Inflammatory macrophage (primary cell): ENCODE measurements at regions not wholly inside any gene's neighbourhood (a gene's known extent, or its start where the extent isn't known, plus 50 kb on each side); places are given as distances from the start of the nearest gene placed in this dataset.
"Not testable (repeated sequence)": the region's sequence is repeated elsewhere in the genome, so short reads cannot be mapped to it uniquely, and the experiment has no call there.

ENCODE experiments used
- DNase-seq, 2 donors: peaks; one replicate each; pipeline ENCODE4 v3.0.0-alpha.2; 2020 to 2022

GRCh38 chr16:10232757-10233156 is 50.5 kb upstream of the GRIN2A start:
- no peak for DNase-seq

DNA sequence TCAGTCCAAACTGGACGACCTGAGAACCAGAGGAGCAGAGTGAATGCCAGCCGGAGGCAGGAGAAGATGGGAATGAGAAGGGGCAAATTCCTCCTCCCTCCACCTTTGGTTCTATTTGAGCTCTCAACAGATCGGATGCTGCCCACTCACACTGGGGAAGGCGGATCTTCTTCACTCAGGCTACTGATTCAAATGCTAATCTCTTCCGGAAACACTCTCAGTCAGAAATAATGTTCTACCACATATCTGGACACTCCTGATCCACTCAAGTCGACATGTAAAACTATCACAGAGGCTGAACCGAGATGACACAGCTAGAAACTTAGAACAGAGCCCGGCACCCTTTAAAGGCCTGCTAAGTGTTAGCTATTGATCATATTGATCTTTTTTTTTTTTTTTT is 57.4 kb upstream of the GRIN2A start:
- no peak for DNase-seq

- DNase-seq = no peak
Measured at GRCh38 chr16:10240854-10241613, 58.8 kb upstream of the GRIN2A start.

GRCh38 chr16:10242097-10242496 is 59.9 kb upstream of the GRIN2A start:
- DNase-seq = no peak

- peak in 1 of 2 donors; percentile 0 for DNase-seq
Measured at GRCh38 chr16:10242916-10243315, 60.7 kb upstream of the GRIN2A start.

DNA sequence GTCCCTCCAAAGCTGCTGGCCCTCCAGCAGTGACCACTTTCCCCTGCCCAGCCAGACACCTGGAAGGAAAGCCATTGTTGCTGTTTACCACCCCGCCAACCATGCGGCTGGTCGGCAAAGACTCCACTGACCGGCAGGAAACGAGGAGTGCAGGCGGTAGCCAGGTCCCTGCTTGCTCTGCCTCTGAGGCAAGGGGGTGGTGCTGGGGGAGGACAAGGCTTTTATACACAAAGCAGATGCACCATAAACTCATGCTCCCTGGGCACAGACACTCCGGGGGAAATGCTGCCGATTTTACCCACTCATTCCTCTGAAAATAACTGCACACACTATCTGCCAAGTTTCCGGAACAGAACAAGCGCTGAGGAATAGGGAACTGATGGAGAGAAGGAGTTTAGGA is 62.8 kb upstream of the GRIN2A start:
- no peak for DNase-seq

DNA sequence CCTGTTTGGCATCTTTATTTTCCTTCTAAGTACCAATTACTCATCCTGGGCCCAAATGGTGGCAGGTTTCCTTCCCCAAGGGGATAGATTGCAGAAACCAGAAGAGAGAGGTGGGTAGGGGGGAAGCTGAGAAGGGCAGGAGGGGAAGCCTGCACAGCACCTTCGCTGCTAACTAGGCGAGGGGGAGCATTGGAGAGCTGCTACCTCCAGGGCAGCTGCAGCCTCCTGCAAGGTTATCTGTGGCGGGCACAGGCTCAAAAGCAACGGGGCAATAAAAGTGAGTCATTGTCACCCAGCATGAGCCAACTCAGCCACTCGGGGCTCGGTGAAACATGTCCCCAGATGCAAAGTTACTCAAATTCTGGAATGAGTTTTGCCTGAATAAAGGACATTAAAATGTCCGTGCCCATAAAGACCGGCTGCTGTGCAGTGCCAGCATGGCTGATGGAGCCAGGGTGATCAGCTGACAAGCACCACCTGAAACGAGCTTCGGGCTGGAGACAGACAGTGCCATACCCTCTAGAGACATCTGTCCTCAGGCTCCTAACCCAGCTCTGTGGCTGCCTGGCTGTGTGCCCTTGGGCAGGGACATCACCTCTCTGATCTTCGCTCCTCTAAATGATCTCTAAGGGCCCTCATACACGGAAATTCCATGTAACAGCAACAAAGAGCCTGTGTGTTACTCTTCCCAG is 68.1 kb upstream of the GRIN2A start:
- DNase-seq = no peak

- DNase-seq = no peak
Measured at GRCh38 chr16:10252155-10252554, 69.9 kb upstream of the GRIN2A start.

DNA sequence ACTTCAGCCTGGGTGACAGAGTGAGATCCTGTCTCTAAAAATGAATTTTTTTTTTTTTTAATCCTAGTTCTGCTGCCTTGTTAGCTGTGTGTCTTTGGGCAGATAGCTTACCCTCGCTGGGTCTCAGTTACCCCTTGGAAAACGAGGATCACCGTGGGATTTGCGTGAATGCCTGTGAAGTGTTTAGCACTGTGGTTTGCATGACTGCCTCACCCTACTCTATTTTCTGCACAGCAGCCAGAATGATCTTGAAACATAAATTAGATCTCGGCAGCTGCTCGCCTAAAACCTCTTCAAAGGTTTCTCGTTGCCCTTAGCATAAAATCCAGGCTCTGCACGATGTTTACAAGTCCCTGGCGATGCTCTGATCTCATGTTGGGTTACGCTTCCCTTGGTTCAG is 71.2 kb upstream of the GRIN2A start:
- DNase-seq = no peak

GRCh38 chr16:10255728-10256127 is 73.5 kb upstream of the GRIN2A start:
- no peak for DNase-seq

- DNase-seq = peak; percentile 14 to 32
Measured at GRCh38 chr16:10256784-10257641, 74.8 kb upstream of the GRIN2A start.

DNA sequence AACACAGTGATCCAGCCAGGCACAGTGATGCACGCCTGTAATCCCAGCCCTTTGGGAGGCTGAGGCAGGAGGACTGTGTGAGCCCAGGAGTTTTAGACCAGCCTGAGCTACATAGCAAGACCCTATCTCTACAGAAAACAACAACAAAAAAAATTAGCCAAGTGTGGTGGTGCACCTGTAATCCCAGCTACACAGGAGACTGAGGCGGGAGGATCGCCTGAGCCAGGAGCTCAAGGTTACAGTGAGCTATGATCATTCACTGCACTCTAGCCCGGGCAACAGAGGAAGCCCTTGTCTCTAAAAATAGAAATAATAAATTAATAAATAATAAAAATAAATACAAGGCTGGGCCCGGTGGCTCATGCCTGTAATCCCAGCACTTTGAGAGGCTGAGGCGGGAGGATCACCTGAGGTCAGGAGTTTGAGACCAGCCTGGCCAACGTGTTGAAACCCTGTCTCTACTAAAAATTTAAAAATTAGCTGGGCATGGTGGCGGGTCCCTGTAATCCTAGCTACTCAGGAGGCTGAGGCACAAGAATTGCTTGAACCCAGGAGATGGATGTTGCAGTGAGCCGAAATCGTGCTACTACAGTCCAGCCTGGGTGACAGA is 75.5 kb upstream of the GRIN2A start:
- DNase-seq = not testable (repeated sequence)

GRCh38 chr16:10258930-10259603 is 76.8 kb upstream of the GRIN2A start:
- DNase-seq = not testable (repeated sequence)

DNA sequence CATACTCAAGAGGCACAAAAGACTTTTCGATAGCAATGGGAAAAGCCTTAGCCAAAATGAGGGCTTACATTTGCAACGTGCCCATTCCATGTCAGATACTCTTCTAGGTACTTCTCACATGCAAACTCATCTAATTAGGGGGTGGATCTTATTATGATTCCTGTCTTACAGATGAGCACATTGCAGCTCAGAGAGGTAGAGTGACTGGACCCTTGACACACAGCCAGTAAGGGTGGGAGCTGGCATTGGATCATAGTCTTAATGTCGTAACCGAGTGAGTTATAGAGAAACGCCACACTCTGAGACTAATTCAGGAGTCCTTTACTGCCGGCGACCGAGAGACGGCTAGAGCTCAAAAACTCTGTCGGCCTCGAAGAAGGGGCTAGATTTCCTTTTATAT is 78.8 kb upstream of the GRIN2A start:
- DNase-seq = no peak

DNA sequence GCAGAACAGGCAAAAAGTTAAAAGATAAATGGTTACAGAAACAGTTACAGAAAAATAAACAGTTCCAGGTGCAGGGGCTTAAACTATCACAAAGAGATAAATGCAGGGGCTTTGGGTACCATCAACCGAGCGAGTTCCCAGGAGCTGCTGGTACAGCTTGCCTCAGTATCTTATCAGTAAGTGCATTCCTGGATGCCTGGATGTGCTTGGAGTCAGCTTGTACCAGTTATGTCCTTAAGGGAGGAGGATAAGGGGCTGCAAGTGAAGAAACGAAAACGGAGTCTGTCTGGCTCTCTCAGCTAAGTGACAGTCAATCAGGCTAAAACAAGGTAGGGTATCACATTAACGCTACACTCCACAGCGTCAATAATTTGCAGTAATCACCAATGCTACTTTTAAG is 79.3 kb upstream of the GRIN2A start:
- not testable (repeated sequence) for DNase-seq

- no peak for DNase-seq
Measured at GRCh38 chr16:10262377-10263132, 80.3 kb upstream of the GRIN2A start.

DNA sequence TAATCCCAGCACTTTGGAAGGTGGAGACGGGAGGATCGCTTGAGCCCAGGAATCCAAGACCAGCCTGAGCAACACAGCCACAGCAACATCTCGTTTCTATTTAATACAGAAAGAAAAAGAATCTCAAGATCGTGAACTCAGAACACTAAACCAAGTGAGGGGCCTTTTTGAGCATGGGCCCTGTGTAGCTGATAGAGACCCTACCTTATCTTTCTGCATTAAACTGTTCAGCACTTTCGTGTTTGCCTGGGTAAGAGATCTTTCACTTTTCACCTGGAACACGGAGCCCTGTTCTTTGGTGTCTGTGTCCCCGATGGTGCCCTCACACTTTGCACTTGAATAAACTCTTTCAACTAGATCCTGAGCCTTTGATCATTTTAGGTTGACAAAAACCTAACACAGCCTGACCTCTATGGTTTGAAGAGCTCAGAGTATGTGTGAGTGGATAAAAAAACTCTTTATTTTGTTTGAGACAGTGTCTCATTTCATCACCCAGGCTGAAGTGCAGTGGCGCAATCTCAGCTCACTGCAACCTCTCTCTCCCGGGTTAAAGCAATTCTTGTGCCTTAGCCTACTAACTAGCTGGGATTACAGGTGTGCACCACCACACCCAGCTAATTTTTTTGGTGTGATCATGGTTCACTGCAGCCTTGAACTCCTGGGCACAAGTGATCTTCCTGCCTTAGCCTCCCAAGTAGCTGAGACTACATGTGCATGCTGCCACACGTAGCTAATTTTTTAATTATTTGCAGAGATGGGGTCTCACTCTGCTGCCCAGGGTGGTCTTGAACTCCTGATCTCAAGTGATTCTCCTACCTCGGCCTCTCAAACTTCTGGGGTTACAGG is 83.8 kb upstream of the GRIN2A start:
- no peak for DNase-seq

GRCh38 chr16:10266809-10267208 is 84.6 kb upstream of the GRIN2A start:
- DNase-seq = no peak

GRCh38 chr16:10269632-10270031 is 87.4 kb upstream of the GRIN2A start:
- no peak for DNase-seq

GRCh38 chr16:10272250-10272854 is 90.1 kb upstream of the GRIN2A start:
- not testable (repeated sequence) for DNase-seq
